ENCODE measurements at regions not wholly inside any gene's neighbourhood (a gene's known extent, or its start where the extent isn't known, plus 50 kb on each side); places are given as distances from the start of the nearest gene placed in this dataset.
"Not testable (repeated sequence)": the region's sequence is repeated elsewhere in the genome, so short reads cannot be mapped to it uniquely, and the experiment has no call there.

- not testable (repeated sequence) for H3K4me1 Mint-ChIP-seq (ENCODE audit: low read depth); H3K36me3 Mint-ChIP-seq (ENCODE audit: insufficient read depth in 2 of 2); ATAC-seq (replicated peaks in 1 of 2); H3K27me3 Mint-ChIP-seq (ENCODE audit: low read depth); H3K4me3 Mint-ChIP-seq; DNase-seq; H3K27ac Mint-ChIP-seq
- peaks cover 14 to 15% of the 10 kb centered on the region in 2 donors for H3K9me3 Mint-ChIP-seq
These were observed 539.0 kb upstream of the ZP4 start for GRCh38 chr1:238429703-238430102.

GRCh38 chr1:238419209-238419608 lies 528.5 kb upstream of the ZP4 start:
- no peak for DNase-seq
- Mint-ChIP-seq H3K4me1 (ENCODE audit: low read depth) (no peaks in the 10 kb centered on the region), H3K27me3 (ENCODE audit: low read depth) (no peaks in the 10 kb centered on the region), H3K27ac (no peak overlapping the region), H3K36me3 (ENCODE audit: insufficient read depth in 2 of 2) (no peaks in the 10 kb centered on the region), H3K4me3 (no peak overlapping the region), H3K9me3 (peaks cover 3% of the 10 kb centered on the region in 2 donors)
- no peak for ATAC-seq (replicated peaks in 1 of 2)

DNA sequence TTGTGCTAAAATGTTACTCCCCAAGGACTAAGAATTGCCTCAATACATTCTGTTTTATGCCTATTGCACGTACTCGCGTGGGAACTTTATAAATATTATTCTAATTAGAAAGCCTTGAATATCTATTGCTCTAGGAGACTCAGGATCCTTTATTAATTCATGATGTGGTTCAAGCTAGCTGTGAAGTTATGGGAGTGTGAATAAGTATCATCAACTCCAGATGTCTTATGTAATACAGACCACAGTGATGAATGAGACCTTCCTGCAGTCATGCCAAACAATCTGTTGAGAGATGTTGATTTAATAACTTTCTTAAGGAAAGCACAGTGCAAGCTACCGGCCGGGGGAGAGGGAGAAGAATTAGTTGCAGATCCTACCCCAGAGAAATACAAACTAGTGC lies 519.2 kb upstream of the ZP4 start:
- no peaks in the 10 kb centered on the region for H3K4me1 Mint-ChIP-seq (ENCODE audit: low read depth)
- no peak for ATAC-seq (replicated peaks in 1 of 2)

GRCh38 chr1:238409191-238409850 lies 518.6 kb upstream of the ZP4 start:
- Mint-ChIP-seq H3K4me1 (ENCODE audit: low read depth) (no peaks in the 10 kb centered on the region), H3K9me3 (peaks cover 2 to 10% of the 10 kb centered on the region in 2 donors), H3K27me3 (ENCODE audit: low read depth) (no peaks in the 10 kb centered on the region), H3K4me3 (no peak overlapping the region), H3K36me3 (ENCODE audit: insufficient read depth in 2 of 2) (no peaks in the 10 kb centered on the region), H3K27ac (no peak overlapping the region)
- DNase-seq (no peak), ATAC-seq (replicated peaks in 1 of 2) (no peak)

More for the DNA sequence above, 519.2 kb upstream of the ZP4 start:
- Mint-ChIP-seq H3K4me3 (no peak overlapping the region), H3K27me3 (ENCODE audit: low read depth) (no peaks in the 10 kb centered on the region), H3K27ac (no peak overlapping the region), H3K9me3 (peaks cover 2 to 8% of the 10 kb centered on the region in 2 donors), H3K36me3 (ENCODE audit: insufficient read depth in 2 of 2) (no peaks in the 10 kb centered on the region)
- no peak for DNase-seq

- Mint-ChIP-seq H3K27me3 (ENCODE audit: low read depth) (no peaks in the 10 kb centered on the region), H3K4me1 (ENCODE audit: low read depth) (no peaks in the 10 kb centered on the region), H3K36me3 (ENCODE audit: insufficient read depth in 2 of 2) (no peaks in the 10 kb centered on the region), H3K27ac (no peak overlapping the region), H3K9me3 (peaks cover 2 to 6% of the 10 kb centered on the region in 2 donors), H3K4me3 (no peak overlapping the region)
- ATAC-seq (replicated peaks in 1 of 2) (no peak), DNase-seq (no peak)
These were observed 518.0 kb upstream of the ZP4 start for GRCh38 chr1:238408737-238409136.

- Mint-ChIP-seq H3K9me3 (peaks cover 2 to 4% of the 10 kb centered on the region in 2 donors), H3K4me1 (ENCODE audit: low read depth) (no peaks in the 10 kb centered on the region), H3K27ac (no peak overlapping the region), H3K27me3 (ENCODE audit: low read depth) (no peaks in the 10 kb centered on the region), H3K4me3 (no peak overlapping the region), H3K36me3 (ENCODE audit: insufficient read depth in 2 of 2) (no peaks in the 10 kb centered on the region)
- DNase-seq (no peak), ATAC-seq (replicated peaks in 1 of 2) (no peak)
These were observed 515.6 kb upstream of the ZP4 start for GRCh38 chr1:238406098-238406860.

GRCh38 chr1:238404921-238405320 lies 514.2 kb upstream of the ZP4 start:
- ATAC-seq (replicated peaks in 1 of 2) = no peak
- no peak overlapping the region for H3K4me3 Mint-ChIP-seq
- peaks cover 2 to 4% of the 10 kb centered on the region in 2 donors for H3K9me3 Mint-ChIP-seq
- H3K4me1 Mint-ChIP-seq (ENCODE audit: low read depth) = no peaks in the 10 kb centered on the region
- H3K27ac Mint-ChIP-seq = no peak overlapping the region
- DNase-seq = no peak
- H3K36me3 Mint-ChIP-seq (ENCODE audit: insufficient read depth in 2 of 2) = no peaks in the 10 kb centered on the region
- H3K27me3 Mint-ChIP-seq (ENCODE audit: low read depth) = no peaks in the 10 kb centered on the region

DNA sequence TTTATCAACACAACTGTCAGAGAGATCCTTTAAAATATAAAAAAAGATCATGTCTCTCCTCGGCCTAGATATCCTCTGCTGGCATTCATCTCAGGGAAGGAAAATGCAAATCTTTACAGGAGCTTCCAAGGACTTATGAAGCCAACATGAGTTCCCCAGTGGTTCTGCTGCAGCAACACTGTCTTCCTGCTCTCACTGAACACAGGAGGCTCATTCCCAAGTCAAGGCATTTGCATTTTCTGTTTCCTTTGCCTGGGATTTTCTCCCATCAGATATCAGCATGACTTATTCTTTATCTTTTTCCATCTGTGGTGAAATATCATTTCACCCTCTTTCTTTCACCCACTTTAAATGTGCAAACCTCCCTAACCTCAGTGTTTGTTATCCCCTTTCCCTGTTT lies 513.8 kb upstream of the ZP4 start:
- H3K4me3 Mint-ChIP-seq = no peak overlapping the region
- no peaks in the 10 kb centered on the region for H3K27me3 Mint-ChIP-seq (ENCODE audit: low read depth)
- no peaks in the 10 kb centered on the region for H3K4me1 Mint-ChIP-seq (ENCODE audit: low read depth)
- ATAC-seq (replicated peaks in 1 of 2) = no peak
- H3K36me3 Mint-ChIP-seq (ENCODE audit: insufficient read depth in 2 of 2) = no peaks in the 10 kb centered on the region
- peaks cover 3 to 4% of the 10 kb centered on the region in 2 donors for H3K9me3 Mint-ChIP-seq
- no peak overlapping the region for H3K27ac Mint-ChIP-seq
- no peak for DNase-seq

- H3K36me3 Mint-ChIP-seq (ENCODE audit: insufficient read depth in 2 of 2) = no peaks in the 10 kb centered on the region
- no peaks in the 10 kb centered on the region for H3K4me1 Mint-ChIP-seq (ENCODE audit: low read depth)
- peaks cover 2 to 3% of the 10 kb centered on the region in 2 donors for H3K9me3 Mint-ChIP-seq
These were observed 510.4 kb upstream of the ZP4 start for GRCh38 chr1:238401144-238401543.

GRCh38 chr1:238399558-238399957 lies 508.8 kb upstream of the ZP4 start:
- peaks cover 2% of the 10 kb centered on the region in 2 donors for H3K9me3 Mint-ChIP-seq
- DNase-seq (no peak), ATAC-seq (replicated peaks in 1 of 2) (no peak)
- no peaks in the 10 kb centered on the region for H3K4me1 Mint-ChIP-seq (ENCODE audit: low read depth)
- H3K27ac Mint-ChIP-seq = no peak overlapping the region
- no peak overlapping the region for H3K4me3 Mint-ChIP-seq
- H3K36me3 Mint-ChIP-seq (ENCODE audit: insufficient read depth in 2 of 2) = no peaks in the 10 kb centered on the region
- H3K27me3 Mint-ChIP-seq (ENCODE audit: low read depth) = no peaks in the 10 kb centered on the region

More at GRCh38 chr1:238401144-238401543, 510.4 kb upstream of the ZP4 start:
- H3K4me3 Mint-ChIP-seq = no peak overlapping the region
- no peaks in the 10 kb centered on the region for H3K27me3 Mint-ChIP-seq (ENCODE audit: low read depth)
- H3K27ac Mint-ChIP-seq = no peak overlapping the region
- DNase-seq (no peak), ATAC-seq (replicated peaks in 1 of 2) (no peak)

- no peaks in the 10 kb centered on the region for H3K27me3 Mint-ChIP-seq (ENCODE audit: low read depth)
These were observed 505.4 kb upstream of the ZP4 start for GRCh38 chr1:238396140-238396539.

DNA sequence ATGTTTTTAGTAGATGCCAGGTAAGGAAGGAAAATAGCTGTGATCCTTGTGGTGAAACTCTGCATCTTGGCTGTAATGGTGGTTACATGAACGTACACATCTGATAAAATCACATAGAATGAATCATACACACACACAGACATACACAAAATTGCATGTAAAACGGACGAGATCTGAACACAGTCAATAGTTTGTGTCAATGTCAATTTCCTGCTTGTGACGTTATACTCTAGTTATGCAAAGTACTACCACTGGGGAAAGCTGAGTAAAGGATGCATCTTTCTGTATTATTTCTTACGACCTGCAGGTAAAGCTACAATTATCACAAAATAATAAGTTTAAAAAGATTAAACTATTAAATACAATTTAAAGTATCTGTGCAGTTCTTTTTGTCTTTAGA lies 493.7 kb upstream of the ZP4 start:
- Mint-ChIP-seq H3K9me3 (peaks cover 5 to 6% of the 10 kb centered on the region in 2 donors), H3K27ac (no peak overlapping the region), H3K4me3 (no peak overlapping the region), H3K36me3 (ENCODE audit: insufficient read depth in 2 of 2) (no peaks in the 10 kb centered on the region), H3K27me3 (ENCODE audit: low read depth) (no peaks in the 10 kb centered on the region), H3K4me1 (ENCODE audit: low read depth) (no peaks in the 10 kb centered on the region)
- ATAC-seq (replicated peaks in 1 of 2) (no peak), DNase-seq (no peak)

More at GRCh38 chr1:238396140-238396539, 505.4 kb upstream of the ZP4 start:
- DNase-seq (no peak), ATAC-seq (replicated peaks in 1 of 2) (no peak)
- Mint-ChIP-seq H3K36me3 (ENCODE audit: insufficient read depth in 2 of 2) (no peaks in the 10 kb centered on the region), H3K4me3 (no peak overlapping the region), H3K27ac (no peak overlapping the region), H3K4me1 (ENCODE audit: low read depth) (no peaks in the 10 kb centered on the region), H3K9me3 (peaks cover 2% of the 10 kb centered on the region in 2 donors)

- Mint-ChIP-seq H3K9me3 (peaks cover 8 to 15% of the 10 kb centered on the region in 2 donors), H3K27ac (no peak overlapping the region), H3K36me3 (ENCODE audit: insufficient read depth in 2 of 2) (no peaks in the 10 kb centered on the region), H3K4me3 (no peak overlapping the region), H3K4me1 (ENCODE audit: low read depth) (no peaks in the 10 kb centered on the region), H3K27me3 (ENCODE audit: low read depth) (no peaks in the 10 kb centered on the region)
- DNase-seq (no peak), ATAC-seq (replicated peaks in 1 of 2) (no peak)
These were observed 489.4 kb upstream of the ZP4 start for GRCh38 chr1:238380167-238380566.

Data from activated T-cell treated with anti-CD3 and anti-CD28 coated beads, Interleukin-2, amount 50 U/mL, for 72 hours (primary cell).